H9 (cell line): ENCODE measurements at regions not wholly inside any gene's neighbourhood (a gene's known extent, or its start where the extent isn't known, plus 50 kb on each side); places are given as distances from the start of the nearest gene placed in this dataset.

Experiments used
- DNase-seq: peaks from one replicate; pipeline ENCODE4 v3.0.0-alpha.2; 2017
- H2AFZ ChIP-seq: one replicate; pipeline ENCODE4 v1.6.1; 2013; ENCODE audit warnings: mild to moderate bottlenecking, low read length, control low read depth, moderate library complexity
- H2AK5ac ChIP-seq: 2 replicates; pipeline ENCODE4 v1.6.1; 2013; ENCODE audit warnings: low read length, control low read depth, mixed read lengths; ENCODE audit not compliant: insufficient read length
- H2BK120ac ChIP-seq: one replicate; pipeline ENCODE4 v1.6.1; 2013; ENCODE audit warnings: low read depth, mild to moderate bottlenecking, low read length, control low read depth, inconsistent platforms; ENCODE audit not compliant: poor library complexity, severe bottlenecking
- H2BK12ac ChIP-seq: 2 replicates; pipeline ENCODE4 v1.6.1; 2013; ENCODE audit warnings: low read length, control low read depth, mixed read lengths, low read depth; ENCODE audit not compliant: insufficient read length
- H2BK15ac ChIP-seq: 2 replicates; pipeline ENCODE4 v1.6.1; 2013; ENCODE audit warnings: low read depth, low read length, control low read depth
- H2BK20ac ChIP-seq: one replicate; pipeline ENCODE4 v1.6.1; 2013; ENCODE audit warnings: low read depth, mild to moderate bottlenecking, low read length, control low read depth, inconsistent platforms; ENCODE audit not compliant: poor library complexity, severe bottlenecking
- H2BK5ac ChIP-seq: 2 replicates; pipeline ENCODE4 v1.6.1; 2013; ENCODE audit warnings: low read length, control low read depth, mixed read lengths; ENCODE audit not compliant: insufficient read length
- H3K14ac ChIP-seq: 2 replicates; pipeline ENCODE4 v1.6.1; 2013; ENCODE audit warnings: low read length, control low read depth; ENCODE audit not compliant: insufficient read depth
- H3K18ac ChIP-seq: 2 replicates; pipeline ENCODE4 v1.6.1; 2013; ENCODE audit warnings: low read depth, mild to moderate bottlenecking, mixed read lengths, low read length, control low read depth; ENCODE audit not compliant: insufficient read length
- H3K23ac ChIP-seq: 2 replicates; pipeline ENCODE4 v1.6.1; 2013; ENCODE audit warnings: low read length, control low read depth, mixed read lengths, low read depth; ENCODE audit not compliant: insufficient read length
- H3K23me2 ChIP-seq: 2 replicates; pipeline ENCODE4 v1.6.1; 2013; ENCODE audit warnings: low read depth, mild to moderate bottlenecking, mixed read lengths, low read length, control low read depth; ENCODE audit not compliant: insufficient read length, poor library complexity, severe bottlenecking
- H3K27ac ChIP-seq: 2 replicates; pipeline ENCODE4 v1.5.1; 2013; ENCODE audit warnings: low read length, control low read depth, mixed read lengths, low read depth; ENCODE audit not compliant: insufficient read length
- H3K27me3 ChIP-seq: 2 replicates; pipeline ENCODE4 v1.6.1; 2013; ENCODE audit warnings: low read length, control low read depth, inconsistent platforms; ENCODE audit not compliant: insufficient read depth
- H3K4ac ChIP-seq: 2 replicates; pipeline ENCODE4 v1.6.1; 2013; ENCODE audit warnings: low read depth, mild to moderate bottlenecking, control low read depth, inconsistent platforms, low read length, moderate library complexity
- H3K4me1 ChIP-seq: 2 replicates; pipeline ENCODE4 v1.6.1; 2013; ENCODE audit warnings: low read length, control low read depth, inconsistent platforms; ENCODE audit not compliant: insufficient read depth
- H3K4me2 ChIP-seq: 2 replicates; pipeline ENCODE4 v1.6.1; 2013; ENCODE audit warnings: low read length, control low read depth, mixed read lengths; ENCODE audit not compliant: insufficient read length, insufficient read depth
- H3K56ac ChIP-seq: 2 replicates; pipeline ENCODE4 v1.6.1; 2013; ENCODE audit warnings: low read depth, mild to moderate bottlenecking, mixed read lengths, low read length, control low read depth; ENCODE audit not compliant: insufficient read length
- H3K79me1 ChIP-seq: 2 replicates; pipeline ENCODE4 v1.6.1; 2013; ENCODE audit warnings: low read depth, mild to moderate bottlenecking, moderate library complexity, low read length, control low read depth, inconsistent platforms; ENCODE audit not compliant: insufficient read depth, poor library complexity, severe bottlenecking
- H3K79me2 ChIP-seq: 2 replicates; pipeline ENCODE4 v1.6.1; 2013; ENCODE audit warnings: low read length, control low read depth, inconsistent platforms; ENCODE audit not compliant: insufficient read depth
- H3K9ac ChIP-seq: 2 replicates; pipeline ENCODE4 v1.6.1; 2013; ENCODE audit warnings: low read length, control low read depth, mixed read lengths; ENCODE audit not compliant: insufficient read length; ENCODE audit errors: extremely low read depth
- H3K9me3 ChIP-seq: one replicate; pipeline ENCODE4 v1.6.1; 2013; ENCODE audit warnings: low read depth, low read length, inconsistent platforms; ENCODE audit not compliant: control insufficient read depth
- H3T11ph ChIP-seq: one replicate; pipeline ENCODE4 v1.6.1; 2013; ENCODE audit warnings: mild to moderate bottlenecking, low read length, control low read depth, inconsistent platforms
- H4K20me1 ChIP-seq: one replicate; pipeline ENCODE4 v1.6.1; 2013; ENCODE audit not compliant: control insufficient read depth, insufficient read length, insufficient read depth
- H4K5ac ChIP-seq: 2 replicates; pipeline ENCODE4 v1.6.1; 2013; ENCODE audit warnings: low read depth, mild to moderate bottlenecking, mixed read lengths, low read length, control low read depth; ENCODE audit not compliant: insufficient read length
- H4K8ac ChIP-seq: replicated peaks from 2 replicates; pipeline ENCODE4 v1.6.1; 2013; ENCODE audit warnings: low read length, control low read depth, mixed read lengths, low read depth; ENCODE audit not compliant: insufficient read length
- H4K91ac ChIP-seq: 2 replicates; pipeline ENCODE4 v1.6.1; 2013; ENCODE audit warnings: low read depth, mild to moderate bottlenecking, moderate library complexity, mixed read lengths, low read length, control low read depth; ENCODE audit not compliant: insufficient read length
- H3K27ac Mint-ChIP-seq, 3 experiments: 2 replicates in 2 of 3; 3 replicates in 1 of 3; pipeline ENCODE4 v1.8.0; 2020 to 2021; ENCODE audit warnings: mixed read lengths in 3 of 3, mild to moderate bottlenecking in 1 of 3, moderate library complexity in 1 of 3
- H3K27me3 Mint-ChIP-seq: 2 replicates; pipeline ENCODE4 v1.8.0; 2021; ENCODE audit warnings: low read depth, mild to moderate bottlenecking, moderate library complexity, mixed read lengths
- H3K36me3 Mint-ChIP-seq, 3 experiments: 2 replicates in 2 of 3; 3 replicates in 1 of 3; pipeline ENCODE4 v1.8.0; 2020 to 2021; ENCODE audit warnings: low read depth in 3 of 3, mixed read lengths in 3 of 3; ENCODE audit not compliant: insufficient read depth in 1 of 3
- H3K4me1 Mint-ChIP-seq, 2 experiments: 2 replicates each; pipeline ENCODE4 v1.8.0; 2020; ENCODE audit warnings: mixed read lengths in 2 of 2
- H3K4me3 Mint-ChIP-seq, 2 experiments: 2 replicates in 1 of 2; 3 replicates in 1 of 2; pipeline ENCODE4 v1.8.0; 2020 to 2021; ENCODE audit warnings: mild to moderate bottlenecking in 2 of 2, mixed read lengths in 2 of 2, moderate library complexity in 1 of 2
- H3K9me3 Mint-ChIP-seq, 2 experiments: 2 replicates in 1 of 2; 3 replicates in 1 of 2; pipeline ENCODE4 v1.8.0; 2020; ENCODE audit warnings: mild to moderate bottlenecking in 2 of 2, mixed read lengths in 2 of 2, moderate library complexity in 1 of 2
- WGBS: extraction: QIAGEN DNeasy Blood & Tissue Kit; methylation state at CpG from one replicate; pipeline ENCODE4 v1.1.7; 2013; ENCODE audit warnings: missing lambda C conversion rate, low lambda C conversion rate, mixed read lengths; ENCODE audit not compliant: insufficient read length; ENCODE audit errors: extremely low coverage; 5-methylcytosine and 5-hydroxymethylcytosine counted together
- TF ChIP-seq, protein P1 (sequence below): fragments of 200-600 bp; sonication (generic); conservative IDR thresholded peaks from 3 replicates; pipeline ENCODE4 v1.8.0; 2021; ENCODE audit warnings: antibody characterized with exemption, mild to moderate bottlenecking

- Mint-ChIP-seq H3K9me3 (no peaks in the 10 kb centered on the region), H3K4me1 (no peaks in the 10 kb centered on the region), H3K36me3 (no peaks in the 10 kb centered on the region), H3K27ac (no peak overlapping the region), H3K27me3 (peaks cover 8% of the 10 kb centered on the region), H3K4me3 (no peak overlapping the region)
- H4K20me1 ChIP-seq = no peaks in the 10 kb centered on the region
- H3K79me2 ChIP-seq = no peaks in the 10 kb centered on the region
- no peak overlapping the region for H4K91ac ChIP-seq
- H3T11ph ChIP-seq = no peak overlapping the region
- no peak overlapping the region for H2AFZ ChIP-seq
- TF ChIP-seq, protein P1, sequence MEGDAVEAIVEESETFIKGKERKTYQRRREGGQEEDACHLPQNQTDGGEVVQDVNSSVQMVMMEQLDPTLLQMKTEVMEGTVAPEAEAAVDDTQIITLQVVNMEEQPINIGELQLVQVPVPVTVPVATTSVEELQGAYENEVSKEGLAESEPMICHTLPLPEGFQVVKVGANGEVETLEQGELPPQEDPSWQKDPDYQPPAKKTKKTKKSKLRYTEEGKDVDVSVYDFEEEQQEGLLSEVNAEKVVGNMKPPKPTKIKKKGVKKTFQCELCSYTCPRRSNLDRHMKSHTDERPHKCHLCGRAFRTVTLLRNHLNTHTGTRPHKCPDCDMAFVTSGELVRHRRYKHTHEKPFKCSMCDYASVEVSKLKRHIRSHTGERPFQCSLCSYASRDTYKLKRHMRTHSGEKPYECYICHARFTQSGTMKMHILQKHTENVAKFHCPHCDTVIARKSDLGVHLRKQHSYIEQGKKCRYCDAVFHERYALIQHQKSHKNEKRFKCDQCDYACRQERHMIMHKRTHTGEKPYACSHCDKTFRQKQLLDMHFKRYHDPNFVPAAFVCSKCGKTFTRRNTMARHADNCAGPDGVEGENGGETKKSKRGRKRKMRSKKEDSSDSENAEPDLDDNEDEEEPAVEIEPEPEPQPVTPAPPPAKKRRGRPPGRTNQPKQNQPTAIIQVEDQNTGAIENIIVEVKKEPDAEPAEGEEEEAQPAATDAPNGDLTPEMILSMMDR = no peak
- no peak overlapping the region for H4K5ac ChIP-seq
- no peak overlapping the region for H3K4ac ChIP-seq
- no peak overlapping the region for H3K27ac ChIP-seq
- no peak overlapping the region for H3K4me2 ChIP-seq
- no peaks in the 10 kb centered on the region for H3K9me3 ChIP-seq
- no peak overlapping the region for H3K9ac ChIP-seq
- no peaks in the 10 kb centered on the region for H3K79me1 ChIP-seq
- H3K56ac ChIP-seq = no peak overlapping the region
- H2BK20ac ChIP-seq = no peak overlapping the region
- H2BK15ac ChIP-seq = no peak overlapping the region
- no peak overlapping the region for H3K14ac ChIP-seq
- no peak overlapping the region for H2AK5ac ChIP-seq
- no peaks in the 10 kb centered on the region for H3K27me3 ChIP-seq
- no peak overlapping the region for H2BK120ac ChIP-seq
- H3K4me1 ChIP-seq = no peaks in the 10 kb centered on the region
- H3K23me2 ChIP-seq = no peaks in the 10 kb centered on the region
- no peak for DNase-seq
- no CpG with 5 or more reads among the region's 2 CpGs for WGBS
- H2BK12ac ChIP-seq = no peak overlapping the region
- H2BK5ac ChIP-seq = no peak overlapping the region
- no peak overlapping the region for H4K8ac ChIP-seq
- no peak overlapping the region for H3K23ac ChIP-seq
- H3K18ac ChIP-seq = no peak overlapping the region
Observed at GRCh38 chr6:112786801-112787200, 439.7 kb downstream of the RFPL4B start.
